ENCODE measurements at regions not wholly inside any gene's neighbourhood (a gene's known extent, or its start where the extent isn't known, plus 50 kb on each side); places are given as distances from the start of the nearest gene placed in this dataset.

GRCh38 chr20:55582498-55582897, 422.8 kb downstream of the CBLN4 start:
- Histone ChIP-seq H3K4me3 (no peak overlapping the region), H3K27ac (no peak overlapping the region)
- no peak for DNase-seq (ENCODE audit: low spot score)
- TF ChIP-seq CTCF (IDR thresholded peaks at IDR 0.05), result no peak

- no peak for TF ChIP-seq CTCF (IDR thresholded peaks at IDR 0.05)
- H3K4me3 ChIP-seq, result no peak overlapping the region
- H3K27ac ChIP-seq, result no peak overlapping the region
- DNase-seq (ENCODE audit: low spot score), result no peak
Measured at GRCh38 chr20:55581519-55581918, 423.8 kb downstream of the CBLN4 start.

- H3K27ac ChIP-seq, result no peak overlapping the region
- no peak for TF ChIP-seq CTCF (IDR thresholded peaks at IDR 0.05)
- no peak overlapping the region for H3K4me3 ChIP-seq
- DNase-seq (ENCODE audit: low spot score), result no peak
Measured at GRCh38 chr20:55580475-55580874, 424.8 kb downstream of the CBLN4 start.

- no peak for TF ChIP-seq CTCF (IDR thresholded peaks at IDR 0.05)
Measured at GRCh38 chr20:55579802-55580201, 425.5 kb downstream of the CBLN4 start.

GRCh38 chr20:55576981-55577380, 428.3 kb downstream of the CBLN4 start:
- H3K4me3 ChIP-seq, result no peak overlapping the region
- DNase-seq (ENCODE audit: low spot score), result no peak
- no peak for TF ChIP-seq CTCF (IDR thresholded peaks at IDR 0.05)
- H3K27ac ChIP-seq, result no peak overlapping the region

More at GRCh38 chr20:55579802-55580201, 425.5 kb downstream of the CBLN4 start:
- no peak overlapping the region for H3K4me3 ChIP-seq
- DNase-seq (ENCODE audit: low spot score), result no peak
- H3K27ac ChIP-seq, result no peak overlapping the region

GRCh38 chr20:55569084-55569483, 436.2 kb downstream of the CBLN4 start:
- no peak overlapping the region for H3K27ac ChIP-seq
- H3K4me3 ChIP-seq, result no peak overlapping the region
- DNase-seq (ENCODE audit: low spot score), result no peak
- TF ChIP-seq CTCF (IDR thresholded peaks at IDR 0.05), result no peak

GRCh38 chr20:55567826-55568225, 437.5 kb downstream of the CBLN4 start:
- Histone ChIP-seq H3K4me3 (no peak overlapping the region), H3K27ac (no peak overlapping the region)
- TF ChIP-seq CTCF (IDR thresholded peaks at IDR 0.05), result no peak
- no peak for DNase-seq (ENCODE audit: low spot score)
